ENCODE measurements at regions not wholly inside any gene's neighbourhood (a gene's known extent, or its start where the extent isn't known, plus 50 kb on each side); places are given as distances from the start of the nearest gene placed in this dataset.

DNA sequence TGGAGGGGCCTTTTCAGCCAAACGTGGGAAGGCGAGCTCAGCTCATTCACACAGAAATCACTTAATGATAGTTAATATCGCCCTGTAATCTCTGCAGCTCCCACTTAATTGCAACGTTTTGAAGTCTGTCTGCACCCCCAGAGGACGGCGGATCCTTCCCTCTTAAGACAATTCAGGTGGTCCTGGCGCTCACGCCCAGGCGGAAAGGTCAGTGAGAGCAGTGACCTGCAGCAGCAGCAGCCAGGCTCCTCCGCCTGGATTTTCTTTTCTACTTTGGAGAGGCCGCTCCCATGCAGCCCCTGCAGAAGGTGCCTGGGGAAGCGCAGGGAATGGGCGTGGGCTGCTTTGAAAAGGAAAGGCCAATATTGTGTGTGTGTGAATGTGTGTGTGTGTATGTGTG is 400.9 kb upstream of the IRX1 start:
- Mint-ChIP-seq H3K9me3 (peaks cover 33% of the 10 kb centered on the region), H3K27ac (no peak overlapping the region), H3K27me3 (ENCODE audit: insufficient read depth) (no peaks in the 10 kb centered on the region), H3K4me3 (no peak overlapping the region), H3K36me3 (ENCODE audit: low read depth) (peaks cover 4% of the 10 kb centered on the region; the same call in 1 of the 2 replicates), H3K4me1 (ENCODE audit: low read depth) (no peaks in the 10 kb centered on the region)
- no peak for DNase-seq
- TF ChIP-seq, protein P1, sequence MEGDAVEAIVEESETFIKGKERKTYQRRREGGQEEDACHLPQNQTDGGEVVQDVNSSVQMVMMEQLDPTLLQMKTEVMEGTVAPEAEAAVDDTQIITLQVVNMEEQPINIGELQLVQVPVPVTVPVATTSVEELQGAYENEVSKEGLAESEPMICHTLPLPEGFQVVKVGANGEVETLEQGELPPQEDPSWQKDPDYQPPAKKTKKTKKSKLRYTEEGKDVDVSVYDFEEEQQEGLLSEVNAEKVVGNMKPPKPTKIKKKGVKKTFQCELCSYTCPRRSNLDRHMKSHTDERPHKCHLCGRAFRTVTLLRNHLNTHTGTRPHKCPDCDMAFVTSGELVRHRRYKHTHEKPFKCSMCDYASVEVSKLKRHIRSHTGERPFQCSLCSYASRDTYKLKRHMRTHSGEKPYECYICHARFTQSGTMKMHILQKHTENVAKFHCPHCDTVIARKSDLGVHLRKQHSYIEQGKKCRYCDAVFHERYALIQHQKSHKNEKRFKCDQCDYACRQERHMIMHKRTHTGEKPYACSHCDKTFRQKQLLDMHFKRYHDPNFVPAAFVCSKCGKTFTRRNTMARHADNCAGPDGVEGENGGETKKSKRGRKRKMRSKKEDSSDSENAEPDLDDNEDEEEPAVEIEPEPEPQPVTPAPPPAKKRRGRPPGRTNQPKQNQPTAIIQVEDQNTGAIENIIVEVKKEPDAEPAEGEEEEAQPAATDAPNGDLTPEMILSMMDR (IDR thresholded peaks at IDR 0.05): no peak

GRCh38 chr5:3194271-3194670 is 401.4 kb upstream of the IRX1 start:
- no peak for DNase-seq
- H3K9me3 Mint-ChIP-seq: peaks cover 33% of the 10 kb centered on the region
- TF ChIP-seq, protein P1 (IDR thresholded peaks at IDR 0.05): no peak
- H3K4me3 Mint-ChIP-seq: no peak overlapping the region
- H3K27ac Mint-ChIP-seq: no peak overlapping the region
- peaks cover 4% of the 10 kb centered on the region; the same call in 1 of the 2 replicates for H3K36me3 Mint-ChIP-seq (ENCODE audit: low read depth)
- H3K27me3 Mint-ChIP-seq (ENCODE audit: insufficient read depth): no peaks in the 10 kb centered on the region
- no peaks in the 10 kb centered on the region for H3K4me1 Mint-ChIP-seq (ENCODE audit: low read depth)

GRCh38 chr5:3191585-3191984 is 404.0 kb upstream of the IRX1 start:
- Mint-ChIP-seq H3K27me3 (ENCODE audit: insufficient read depth) (no peaks in the 10 kb centered on the region), H3K4me1 (ENCODE audit: low read depth) (no peaks in the 10 kb centered on the region), H3K27ac (no peak overlapping the region), H3K4me3 (no peak overlapping the region), H3K9me3 (peaks cover 30% of the 10 kb centered on the region), H3K36me3 (ENCODE audit: low read depth) (peaks cover 4% of the 10 kb centered on the region; the same call in 1 of the 2 replicates)
- TF ChIP-seq, protein P1 (IDR thresholded peaks at IDR 0.05): no peak
- no peak for DNase-seq

GRCh38 chr5:3190930-3191329 is 404.7 kb upstream of the IRX1 start:
- H3K36me3 Mint-ChIP-seq (ENCODE audit: low read depth): peaks cover 4% of the 10 kb centered on the region; the same call in 1 of the 2 replicates
- DNase-seq: no peak
- H3K9me3 Mint-ChIP-seq: peaks cover 30% of the 10 kb centered on the region
- no peaks in the 10 kb centered on the region for H3K27me3 Mint-ChIP-seq (ENCODE audit: insufficient read depth)
- no peak overlapping the region for H3K27ac Mint-ChIP-seq
- no peaks in the 10 kb centered on the region for H3K4me1 Mint-ChIP-seq (ENCODE audit: low read depth)
- H3K4me3 Mint-ChIP-seq: no peak overlapping the region
- TF ChIP-seq, protein P1 (IDR thresholded peaks at IDR 0.05): no peak

GRCh38 chr5:3190433-3190832 is 405.2 kb upstream of the IRX1 start:
- TF ChIP-seq, protein P1 (IDR thresholded peaks at IDR 0.05): no peak

More at GRCh38 chr5:3190433-3190832, 405.2 kb upstream of the IRX1 start:
- H3K9me3 Mint-ChIP-seq: peaks cover 28% of the 10 kb centered on the region
- no peak for DNase-seq
- no peak overlapping the region for H3K4me3 Mint-ChIP-seq
- no peaks in the 10 kb centered on the region for H3K4me1 Mint-ChIP-seq (ENCODE audit: low read depth)
- no peaks in the 10 kb centered on the region for H3K27me3 Mint-ChIP-seq (ENCODE audit: insufficient read depth)
- H3K27ac Mint-ChIP-seq: no peak overlapping the region
- peaks cover 4% of the 10 kb centered on the region; the same call in 1 of the 2 replicates for H3K36me3 Mint-ChIP-seq (ENCODE audit: low read depth)

Measured in HFFc6 (cell line).